GM12878 (cell line): ENCODE measurements at regions not wholly inside any gene's neighbourhood (a gene's known extent, or its start where the extent isn't known, plus 50 kb on each side); places are given as distances from the start of the nearest gene placed in this dataset.
A peak's percentile ranks its signal among the peaks of the same experiment; 100 is the strongest.

Experiments
- ATAC-seq: fragments of 200-7000 bp; cut with Tn5 transposase; 3 replicates; pipeline ENCODE4 v1.9.1; 2020; ENCODE audit warnings: mild to moderate bottlenecking, moderate library complexity
- BruUV-seq: library from RNA; stranded (reverse); fragments of 400-500 nt; replicated peaks from 2 replicates; lab custom pipeline; 2021; lab: Mats Ljungman, UMichigan
- CTCF ChIA-PET: fragments of 300-600 bp; sonication (Branson Sonifier 250); formaldehyde crosslinking; extraction: SDS; loops from one replicate; lab custom pipeline; 2021; ENCODE audit warnings: inconsistent platforms; lab: Yijun Ruan, JAX
- POLR2A ChIA-PET: fragments of 350-600 bp; formaldehyde crosslinking; extraction: SDS; loops from one replicate; lab custom pipeline; 2021; ENCODE audit warnings: inconsistent platforms; lab: Charles Lee
- RAD21 ChIA-PET: fragments of 300-600 bp; sonication (Branson Sonifier 250); formaldehyde crosslinking; loops from one replicate; lab custom pipeline; 2023; ENCODE audit warnings: antibody characterized with exemption; ENCODE audit not compliant: unreplicated experiment; lab: Charles Lee
- SMC1A ChIA-PET: fragments of 300-600 bp; sonication (Branson Sonifier 250); formaldehyde crosslinking; loops from one replicate; lab custom pipeline; 2023; ENCODE audit not compliant: unreplicated experiment, uncharacterized antibody; lab: Charles Lee
- DNase-seq: peaks from one replicate; pipeline ENCODE4 v3.0.0-alpha.2; 2011; ENCODE audit warnings: low read depth, low spot score
- FAIRE-seq: peaks from 3 replicates; lab custom pipeline; 2011; peaks lifted over from hg19 to GRCh38; lab: Jason Lieb, UNC
- H2AFZ ChIP-seq: 2 replicates; pipeline ENCODE4 v1.6.0; 2011; ENCODE audit warnings: low read depth, low read length, control low read depth; ENCODE audit not compliant: control insufficient read depth
- H3K27ac ChIP-seq: 2 replicates; pipeline ENCODE4 v1.5.1; 2011; ENCODE audit warnings: control low read depth; ENCODE audit not compliant: control insufficient read depth, insufficient read depth
- H3K27me3 ChIP-seq, 2 experiments: replicated peaks in 1 of 2; 2 replicates each; pipeline versions ENCODE4 v1.6.0 to v1.6.1; 2011; ENCODE audit warnings: low read length in 1 of 2; ENCODE audit not compliant: control insufficient read depth in 2 of 2, insufficient read depth in 2 of 2
- H3K36me3 ChIP-seq, 2 experiments: 2 replicates each; pipeline ENCODE4 v1.5.1; 2011; ENCODE audit warnings: low read length in 1 of 2; ENCODE audit not compliant: control insufficient read depth in 2 of 2, insufficient read depth in 2 of 2
- H3K4me1 ChIP-seq: 2 replicates; pipeline ENCODE4 v1.6.1; 2011; ENCODE audit warnings: mild to moderate bottlenecking, low read length, moderate library complexity, mixed read lengths; ENCODE audit not compliant: control insufficient read depth, insufficient read depth
- H3K4me2 ChIP-seq: 2 replicates; pipeline ENCODE4 v1.6.0; 2011; ENCODE audit warnings: control low read depth; ENCODE audit not compliant: control insufficient read depth, insufficient read depth
- H3K4me3 ChIP-seq: fragments of 200-600 bp; sonication (generic); 2 replicates; pipeline ENCODE4 v1.5.1; 2016
- H3K79me2 ChIP-seq: 2 replicates; pipeline ENCODE4 v1.6.0; 2011; ENCODE audit warnings: low read length; ENCODE audit not compliant: control insufficient read depth, insufficient read depth
- H3K9ac ChIP-seq: 2 replicates; pipeline ENCODE4 v1.8.0; 2011; ENCODE audit warnings: low read length, control low read depth, mixed read lengths; ENCODE audit not compliant: control insufficient read depth, insufficient read depth
- H3K9me3 ChIP-seq: replicated peaks from 3 replicates; pipeline ENCODE4 v1.5.1; 2011; ENCODE audit warnings: mild to moderate bottlenecking, low read length; ENCODE audit not compliant: control insufficient read depth, insufficient read depth
- H4K20me1 ChIP-seq: 2 replicates; pipeline ENCODE4 v1.6.0; 2011; ENCODE audit not compliant: control insufficient read depth, insufficient read depth
- BMI1 ChIP-seq: fragments of 450-650 bp; IDR thresholded peaks from 2 replicates; pipeline ENCODE4 v1.6.1; 2016; ENCODE audit warnings: mild to moderate bottlenecking, moderate library complexity, borderline replicate concordance
- BRCA1 ChIP-seq: IDR thresholded peaks from 2 replicates; pipeline ENCODE4 v1.6.1; 2011; ENCODE audit warnings: low read depth, low read length, improper control_type of control experiment
- CBX3 ChIP-seq: fragments of 200-600 bp; sonication (generic); IDR thresholded peaks from 2 replicates; pipeline ENCODE4 v1.6.1; 2016; ENCODE audit warnings: low read depth, borderline replicate concordance
- CEBPB ChIP-seq, 2 experiments: fragments of 150-350 bp in 1 of 2; IDR thresholded peaks; 2 replicates each; pipeline ENCODE4 v1.6.1; 2012 to 2014; ENCODE audit warnings: low read depth in 2 of 2, low read length in 2 of 2, borderline replicate concordance in 1 of 2, inconsistent platforms in 1 of 2
- GABPA ChIP-seq: IDR thresholded peaks from 2 replicates; pipeline ENCODE4 v1.6.1; 2014; ENCODE audit warnings: antibody characterized with exemption, low read depth, mild to moderate bottlenecking, inconsistent platforms
- NR2C1 ChIP-seq: fragments of 450-650 bp; IDR thresholded peaks from 2 replicates; pipeline ENCODE4 v1.6.1; 2017; ENCODE audit warnings: antibody characterized with exemption, mild to moderate bottlenecking, moderate library complexity
- RELA ChIP-seq: fragments of 450-650 bp; IDR thresholded peaks from 2 replicates; pipeline ENCODE4 v1.8.0; 2014; ENCODE audit warnings: borderline replicate concordance; ENCODE audit not compliant: partially characterized antibody
- SIN3A ChIP-seq: IDR thresholded peaks from 2 replicates; pipeline ENCODE4 v1.6.1; 2012; ENCODE audit warnings: low read depth, low read length, improper control_type of control experiment
- STAT1 ChIP-seq: fragments of 450-650 bp; conservative IDR thresholded peaks from 2 replicates; pipeline ENCODE4 v1.6.1; 2014; ENCODE audit warnings: antibody characterized with exemption, mild to moderate bottlenecking
- ZNF24 ChIP-seq: fragments of 450-650 bp; IDR thresholded peaks from 2 replicates; pipeline ENCODE4 v1.6.1; 2017; ENCODE audit warnings: antibody characterized with exemption, mild to moderate bottlenecking
- ZNF384 ChIP-seq: IDR thresholded peaks from 2 replicates; pipeline ENCODE4 v1.6.1; 2012; ENCODE audit warnings: low read depth, mild to moderate bottlenecking, low read length, improper control_type of control experiment, borderline replicate concordance
- WGBS: methylation state at CpG from one replicate; pipeline ENCODE4 v1.1.6; 2016; ENCODE audit warnings: low lambda C conversion rate; ENCODE audit not compliant: insufficient replicate concordance, insufficient coverage; ENCODE audit errors: missing lambda C conversion rate; 5-methylcytosine and 5-hydroxymethylcytosine counted together
- in situ Hi-C: fragments of 300-500 bp; cut with MboI; formaldehyde crosslinking; loops from 9 replicates; pipeline ENCODE4 v1.14.3; 2018; ENCODE audit warnings: mixed read lengths
- intact Hi-C: fragments of 100-400 bp; cut with micrococcal nuclease; formaldehyde crosslinking; loops from one replicate; pipeline ENCODE4 v1.14.2; 2022; ENCODE audit not compliant: unreplicated experiment
- TF ChIP-seq, protein P1 (sequence below): IDR thresholded peaks from 2 replicates; pipeline ENCODE4 v1.6.1; 2012; ENCODE audit warnings: low read depth, low read length, improper control_type of control experiment

GRCh38 chr20:17872434-17872833 lies 96.2 kb downstream of the SNX5 start:
- CTCF ChIA-PET = interaction anchor here (1.2 kb wide), 1 partner anchor 190 kb away, joined by 4 read pairs; the partner anchor contains the start of gene RRBP1
- Histone ChIP-seq H3K27ac (no peak overlapping the region), H3K4me1 (peaks cover 8% of the 10 kb centered on the region; the same call in 1 of the 2 replicates), H3K9ac (no peak overlapping the region), H3K27me3 (no peaks in the 10 kb centered on the region; a peak in 1 of 4 replicates), H3K36me3 (no peaks in the 10 kb centered on the region), H3K9me3 (no peaks in the 10 kb centered on the region), H3K79me2 (no peaks in the 10 kb centered on the region), H3K4me3 (no peak overlapping the region), H3K4me2 (no peak overlapping the region; the same call in 1 of the 2 replicates), H2AFZ (peak overlapping the region; percentile 59), H4K20me1 (no peaks in the 10 kb centered on the region)
- in situ Hi-C loops (no loop called here), intact Hi-C loops (no loop called here)
- RAD21 ChIA-PET = interaction anchor here (1.8 kb wide), 1 partner anchor 16 kb away, joined by 5 read pairs; no protein-coding TSS in a partner anchor
- SMC1A ChIA-PET = no interaction called here
- ATAC-seq (no peak), DNase-seq (no peak), FAIRE-seq (no peak)
- no TSS peak for BruUV-seq
- 46% methylated on average over 10 of the region's 13 CpGs for WGBS
- TF ChIP-seq NR2C1 (peak; percentile 73), SIN3A (no peak), BMI1 (0 out of 2 replicates have a peak, but pooled peaks have one; percentile 29), GABPA (peak; percentile 77), ZNF384 (no peak), RELA (no peak), BRCA1 (no peak), CBX3 (no peak)
- POLR2A ChIA-PET = no interaction called here

- ChIA-PET SMC1A (no interaction called here), RAD21 (no interaction called here), CTCF (no interaction called here), POLR2A (interaction anchor here (0.7 kb wide), 1 partner anchor 96 kb away, joined by 3 read pairs; no protein-coding TSS in a partner anchor)
- DNase-seq (no peak), ATAC-seq (no peak), FAIRE-seq (peak; percentile 35)
- no peaks in the 10 kb centered on the region for H4K20me1 ChIP-seq
- H3K4me2 ChIP-seq = no peak overlapping the region
- no peaks in the 10 kb centered on the region for H3K9me3 ChIP-seq
- 45% methylated on average over 4 of the region's 4 CpGs for WGBS
- peak overlapping the region; percentile 59 for H2AFZ ChIP-seq
- intact Hi-C loops (no loop called here), in situ Hi-C loops (no loop called here)
- H3K79me2 ChIP-seq = no peaks in the 10 kb centered on the region
- BruUV-seq = no TSS peak
- no peak overlapping the region for H3K27ac ChIP-seq
- no peak overlapping the region for H3K4me3 ChIP-seq
- H3K9ac ChIP-seq = no peak overlapping the region
- H3K27me3 ChIP-seq = no peaks in the 10 kb centered on the region; a peak in 1 of 4 replicates
- H3K4me1 ChIP-seq = peaks cover 8% of the 10 kb centered on the region; the same call in 1 of the 2 replicates
- TF ChIP-seq ZNF24 = no peak
- TF ChIP-seq, protein P1, sequence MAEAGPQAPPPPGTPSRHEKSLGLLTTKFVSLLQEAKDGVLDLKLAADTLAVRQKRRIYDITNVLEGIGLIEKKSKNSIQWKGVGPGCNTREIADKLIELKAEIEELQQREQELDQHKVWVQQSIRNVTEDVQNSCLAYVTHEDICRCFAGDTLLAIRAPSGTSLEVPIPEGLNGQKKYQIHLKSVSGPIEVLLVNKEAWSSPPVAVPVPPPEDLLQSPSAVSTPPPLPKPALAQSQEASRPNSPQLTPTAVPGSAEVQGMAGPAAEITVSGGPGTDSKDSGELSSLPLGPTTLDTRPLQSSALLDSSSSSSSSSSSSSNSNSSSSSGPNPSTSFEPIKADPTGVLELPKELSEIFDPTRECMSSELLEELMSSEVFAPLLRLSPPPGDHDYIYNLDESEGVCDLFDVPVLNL = no peak
- no peak for TF ChIP-seq CEBPB (IDR thresholded peaks at IDR 0.05; ENCODE audit: borderline replicate concordance in 1 of 2, low read depth in 2 of 2, low read length in 2 of 2)
- no peak for TF ChIP-seq STAT1
- H3K36me3 ChIP-seq = no peaks in the 10 kb centered on the region
These were observed 96.7 kb downstream of the SNX5 start for GRCh38 chr20:17871886-17872285.
